Inflammatory macrophage (primary cell): ENCODE measurements at regions not wholly inside any gene's neighbourhood (a gene's known extent, or its start where the extent isn't known, plus 50 kb on each side); places are given as distances from the start of the nearest gene placed in this dataset.
"Not testable (repeated sequence)": the region's sequence is repeated elsewhere in the genome, so short reads cannot be mapped to it uniquely, and the experiment has no call there.

ENCODE experiments used
- DNase-seq, 2 donors: peaks; one replicate each; pipeline ENCODE4 v3.0.0-alpha.2; 2020 to 2022

DNA sequence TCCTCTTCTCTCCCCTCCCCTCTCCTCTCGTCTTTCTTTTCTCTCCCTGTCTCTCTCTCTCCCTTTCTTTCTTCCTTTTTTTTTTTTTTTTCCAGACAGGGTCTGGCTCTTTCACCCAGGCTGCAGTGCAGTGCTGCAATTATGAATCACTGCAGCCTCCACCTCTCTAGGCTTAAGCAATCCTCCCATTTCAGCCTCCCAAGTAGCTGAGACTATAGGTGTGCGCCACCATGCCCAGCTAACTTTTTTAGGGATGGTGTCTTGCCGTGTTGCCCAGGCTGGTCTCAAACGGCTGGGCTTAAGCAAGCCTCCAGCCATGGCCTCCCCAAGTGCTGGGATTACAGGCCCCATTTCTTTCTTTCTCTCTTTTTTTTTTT lies 59.9 kb upstream of the NCOA3 start:
- DNase-seq, result no peak

DNA sequence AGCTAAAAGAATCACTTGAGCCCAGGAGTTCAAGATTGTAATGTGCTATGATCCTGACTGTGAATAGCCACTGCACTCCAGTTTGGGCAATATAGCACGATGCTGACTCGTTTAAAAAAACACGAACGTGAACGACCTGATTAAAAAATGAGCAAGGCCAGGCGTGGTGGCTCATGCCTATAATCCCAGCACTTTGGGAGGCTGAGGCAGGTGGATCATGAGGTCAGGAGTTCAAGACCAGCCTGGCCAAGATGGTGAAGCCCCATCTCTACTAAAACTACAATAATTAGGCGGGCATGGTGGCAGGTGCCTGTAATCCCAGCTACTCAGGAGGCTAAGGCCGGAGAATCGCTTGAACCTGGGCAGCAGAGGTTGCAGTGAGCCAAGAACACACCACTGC lies 58.6 kb upstream of the NCOA3 start:
- DNase-seq, result not testable (repeated sequence)

DNA sequence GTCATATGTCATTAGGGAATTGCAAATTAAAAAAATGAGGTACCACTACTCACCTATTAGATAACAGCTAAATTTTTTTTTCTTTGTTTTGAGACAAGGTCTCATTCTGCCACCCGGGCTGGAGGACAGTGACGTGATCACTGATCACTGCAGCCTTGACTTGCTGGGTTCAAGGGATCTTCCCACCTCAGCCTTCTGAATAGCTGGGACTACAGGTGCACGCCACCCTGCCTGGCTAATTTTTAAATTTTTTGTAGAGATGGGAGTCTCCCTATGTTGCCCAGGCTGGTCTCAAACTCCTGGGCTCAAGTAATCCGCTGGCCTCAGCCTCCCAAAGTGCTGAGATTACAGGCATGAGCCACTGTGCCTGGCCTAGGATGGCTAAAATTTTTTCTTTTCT lies 57.1 kb upstream of the NCOA3 start:
- no peak for DNase-seq

DNA sequence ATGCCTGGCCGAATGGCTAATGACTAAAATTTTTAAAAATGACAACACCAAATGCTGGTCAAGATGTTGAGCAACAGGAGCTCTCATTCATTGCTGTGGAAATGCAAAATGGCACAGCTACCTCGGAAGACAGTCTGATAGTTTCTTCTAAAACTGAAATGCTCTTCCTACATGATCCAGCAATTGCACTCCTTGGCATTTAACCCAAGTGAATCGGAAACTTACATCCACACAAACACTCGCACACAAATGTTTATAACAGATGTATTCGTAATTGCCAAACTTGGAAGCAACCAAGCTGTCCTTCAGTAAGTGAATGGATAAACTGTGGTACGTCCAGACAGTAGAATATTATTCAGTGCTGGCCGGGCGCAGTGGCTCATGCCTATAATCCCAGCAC lies 56.4 kb upstream of the NCOA3 start:
- DNase-seq, result no peak

DNA sequence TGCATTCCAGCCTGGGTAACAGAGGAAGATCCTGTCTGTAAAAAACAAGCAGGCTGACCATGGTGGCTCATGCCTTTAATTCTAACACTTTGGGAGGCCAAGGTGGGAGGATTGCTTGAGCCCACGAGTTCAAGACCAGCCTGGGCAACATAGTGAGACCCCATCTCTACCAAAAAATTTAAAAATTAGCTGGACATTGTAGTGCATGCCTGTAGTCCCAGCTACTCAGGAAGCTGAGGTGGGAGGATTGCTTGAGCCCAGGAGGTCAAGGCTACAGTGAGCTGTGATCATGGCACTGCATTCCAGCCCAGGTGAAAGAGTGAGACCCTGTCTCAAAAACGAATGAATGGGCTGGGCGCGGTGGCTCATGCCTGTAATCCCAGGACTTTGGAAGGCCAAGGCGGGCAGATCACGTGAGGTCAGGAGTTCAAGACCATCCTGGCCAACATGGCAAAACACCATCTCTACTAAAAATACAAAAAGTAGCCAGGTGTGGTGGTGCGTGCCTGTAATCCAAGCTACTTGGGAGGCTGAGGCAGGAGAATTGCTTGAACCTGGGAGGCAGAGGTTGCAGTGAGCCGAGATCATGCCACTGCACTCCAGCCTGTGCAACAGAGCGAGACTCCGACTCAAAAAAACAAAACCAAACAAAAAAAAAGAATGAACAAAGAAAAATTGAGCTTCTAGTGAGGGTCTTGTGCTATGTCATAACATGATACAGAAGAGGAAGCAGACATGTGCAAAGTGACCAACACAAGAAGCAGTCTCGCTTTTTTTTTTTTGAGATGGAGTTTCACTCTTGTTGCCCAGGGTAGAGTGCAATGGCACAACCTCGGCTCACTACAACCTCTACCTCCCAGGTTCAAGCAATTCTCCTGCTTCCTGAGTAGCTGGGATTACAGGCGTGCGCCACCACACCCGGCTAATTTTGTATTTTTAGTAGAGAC lies 54.1 kb upstream of the NCOA3 start:
- not testable (repeated sequence) for DNase-seq

DNA sequence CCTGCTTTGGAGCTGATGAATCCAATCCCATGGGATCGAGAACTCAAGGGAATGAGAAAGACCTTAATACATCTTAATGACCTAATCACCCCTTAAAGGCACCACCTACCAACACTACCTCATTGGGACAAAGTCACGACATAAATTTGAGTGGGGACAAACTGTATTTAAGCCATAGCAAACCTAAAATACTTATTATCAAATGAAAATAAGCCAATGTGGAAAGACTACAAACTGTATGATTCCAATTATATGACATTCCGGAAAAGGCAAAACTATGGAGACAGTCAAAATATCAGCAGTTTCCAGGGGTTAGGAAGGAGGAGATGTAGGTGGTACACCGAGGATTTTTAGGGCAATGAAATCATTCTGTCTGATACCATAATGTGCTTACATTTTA lies 53.3 kb upstream of the NCOA3 start:
- no peak for DNase-seq

DNA sequence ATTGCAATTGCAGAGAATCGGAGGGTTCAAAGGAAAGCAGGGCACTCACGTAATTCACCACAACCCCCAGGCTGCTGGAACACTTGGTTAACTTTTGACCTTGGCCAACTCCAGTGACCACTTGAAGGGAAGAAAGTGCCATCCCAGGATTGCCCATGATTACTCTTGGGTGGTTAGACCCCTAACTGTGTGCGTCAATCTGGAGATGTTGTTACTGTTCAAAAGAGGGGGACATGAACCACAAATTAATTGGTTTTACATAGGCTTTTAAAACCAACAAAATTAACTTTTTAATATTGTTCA lies 50.1 kb upstream of the NCOA3 start:
- DNase-seq, result no peak
